ENCODE measurements at regions not wholly inside any gene's neighbourhood (a gene's known extent, or its start where the extent isn't known, plus 50 kb on each side); places are given as distances from the start of the nearest gene placed in this dataset.

DNA sequence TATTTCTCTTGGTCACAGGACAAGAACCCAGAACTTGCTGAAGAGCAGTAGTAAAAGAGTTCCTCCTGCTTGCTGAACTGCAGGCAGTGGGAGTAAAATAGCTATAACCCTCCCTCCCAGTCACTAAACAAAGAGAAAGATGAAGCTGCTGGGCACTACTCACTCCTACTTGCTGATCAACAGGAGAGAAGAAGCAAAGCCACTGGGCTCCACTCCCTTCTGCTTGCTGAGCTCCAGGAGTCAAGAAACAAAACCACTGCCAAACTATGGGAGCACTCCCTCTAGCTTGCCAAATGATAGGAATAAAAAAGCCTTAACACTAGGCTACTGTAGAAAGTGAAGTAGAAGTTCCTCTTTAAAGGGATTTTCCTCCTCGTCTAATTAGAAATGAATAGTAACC lies 155.3 kb downstream of the RASSF9 start:
- TF ChIP-seq, protein P1, sequence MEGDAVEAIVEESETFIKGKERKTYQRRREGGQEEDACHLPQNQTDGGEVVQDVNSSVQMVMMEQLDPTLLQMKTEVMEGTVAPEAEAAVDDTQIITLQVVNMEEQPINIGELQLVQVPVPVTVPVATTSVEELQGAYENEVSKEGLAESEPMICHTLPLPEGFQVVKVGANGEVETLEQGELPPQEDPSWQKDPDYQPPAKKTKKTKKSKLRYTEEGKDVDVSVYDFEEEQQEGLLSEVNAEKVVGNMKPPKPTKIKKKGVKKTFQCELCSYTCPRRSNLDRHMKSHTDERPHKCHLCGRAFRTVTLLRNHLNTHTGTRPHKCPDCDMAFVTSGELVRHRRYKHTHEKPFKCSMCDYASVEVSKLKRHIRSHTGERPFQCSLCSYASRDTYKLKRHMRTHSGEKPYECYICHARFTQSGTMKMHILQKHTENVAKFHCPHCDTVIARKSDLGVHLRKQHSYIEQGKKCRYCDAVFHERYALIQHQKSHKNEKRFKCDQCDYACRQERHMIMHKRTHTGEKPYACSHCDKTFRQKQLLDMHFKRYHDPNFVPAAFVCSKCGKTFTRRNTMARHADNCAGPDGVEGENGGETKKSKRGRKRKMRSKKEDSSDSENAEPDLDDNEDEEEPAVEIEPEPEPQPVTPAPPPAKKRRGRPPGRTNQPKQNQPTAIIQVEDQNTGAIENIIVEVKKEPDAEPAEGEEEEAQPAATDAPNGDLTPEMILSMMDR (IDR thresholded peaks at IDR 0.05), result no peak
- no peak for TF ChIP-seq POLR2A (IDR thresholded peaks at IDR 0.05)
